Thyroid gland (tissue), 4 donors: ENCODE measurements at regions not wholly inside any gene's neighbourhood (a gene's known extent, or its start where the extent isn't known, plus 50 kb on each side); places are given as distances from the start of the nearest gene placed in this dataset.
"Not testable (repeated sequence)": the region's sequence is repeated elsewhere in the genome, so short reads cannot be mapped to it uniquely, and the experiment has no call there.

Experiments
- DNase-seq, 2 donors: peaks; one replicate each; pipeline ENCODE4 v3.0.0-alpha.2; 2019
- H3K27ac ChIP-seq, 3 donors: fragments of 200-600 bp; sonication (generic); 1 replicate in 2 of 3; 2 replicates in 1 of 3; pipeline ENCODE4 v1.5.1; 2016 to 2019; ENCODE audit warnings: mild to moderate bottlenecking in 1 of 3, moderate library complexity in 1 of 3
- H3K27me3 ChIP-seq: fragments of 200-600 bp; sonication (generic); one replicate; pipeline ENCODE4 v1.5.1; 2019
- H3K36me3 ChIP-seq, 2 donors: fragments of 200-600 bp; sonication (generic); one replicate each; pipeline ENCODE4 v1.5.1; 2016 to 2019
- H3K4me1 ChIP-seq, 2 donors: fragments of 200-600 bp; sonication (generic); one replicate each; pipeline ENCODE4 v1.5.1; 2017 to 2019
- H3K4me3 ChIP-seq, 3 donors: fragments of 200-600 bp; sonication (generic); replicated peaks in 1 of 3; 1 replicate in 2 of 3; 2 replicates in 1 of 3; pipeline ENCODE4 v1.5.1; 2016; ENCODE audit warnings: mild to moderate bottlenecking in 1 of 3
- H3K9me3 ChIP-seq: fragments of 200-600 bp; sonication (generic); one replicate; pipeline ENCODE4 v1.5.1; 2017
- CTCF ChIP-seq, 6 experiments: fragments of 200-600 bp in 3 of 6; fragments of 450-650 bp in 3 of 6; sonication (generic) in 3 of 6; IDR thresholded peaks; one replicate each; pipeline ENCODE4 v1.5.1; 2016 to 2019; ENCODE audit warnings: antibody characterized with exemption in 6 of 6, mild to moderate bottlenecking in 2 of 6, inconsistent platforms in 1 of 6, moderate library complexity in 1 of 6
- POLR2A ChIP-seq, 2 donors: fragments of 450-650 bp; IDR thresholded peaks; one replicate each; pipeline ENCODE4 v1.6.1; 2017; ENCODE audit warnings: antibody characterized with exemption in 2 of 2, mild to moderate bottlenecking in 2 of 2, moderate library complexity in 1 of 2
- WGBS, 2 donors: methylation state at CpG; one replicate each; pipeline ENCODE4 v1.1.5; 2017; 5-methylcytosine and 5-hydroxymethylcytosine counted together
- intact Hi-C: fragments of 100-400 bp; cut with DNase I; formaldehyde crosslinking; loops from one replicate; pipeline ENCODE4 v1.15.1; 2023

GRCh38 chr17:21542991-21543390, 149.3 kb upstream of the KCNJ18 start:
- Histone ChIP-seq H3K27ac (no peak overlapping the region), H3K4me3 (no peak overlapping the region), H3K27me3 (no peaks in the 10 kb centered on the region), H3K4me1 (no peaks in the 10 kb centered on the region), H3K9me3 (no peaks in the 10 kb centered on the region), H3K36me3 (no peaks in the 10 kb centered on the region)
- intact Hi-C loops = no loop called here
- peak in 1 of 2 donors; percentile 6 for DNase-seq
- 64 to 84% methylated on average over 4 of the region's 4 CpGs for WGBS, 2 donors
- TF ChIP-seq POLR2A (IDR thresholded peaks at IDR 0.05) (no peak), CTCF (IDR thresholded peaks at IDR 0.05) (no peak)

GRCh38 chr17:21545064-21545463, 147.3 kb upstream of the KCNJ18 start:
- intact Hi-C loops = no loop called here
- Histone ChIP-seq H3K9me3 (no peaks in the 10 kb centered on the region), H3K36me3 (no peaks in the 10 kb centered on the region), H3K27ac (no peak overlapping the region), H3K4me1 (no peaks in the 10 kb centered on the region), H3K4me3 (no peak overlapping the region), H3K27me3 (no peaks in the 10 kb centered on the region)
- WGBS, 2 donors = 82 to 89% methylated on average over 3 of the region's 3 CpGs
- no peak for DNase-seq
- TF ChIP-seq CTCF (IDR thresholded peaks at IDR 0.05) = no peak
- no peak for TF ChIP-seq POLR2A (IDR thresholded peaks at IDR 0.05)

GRCh38 chr17:21548236-21548635, 144.1 kb upstream of the KCNJ18 start:
- TF ChIP-seq POLR2A (IDR thresholded peaks at IDR 0.05) = no peak
- TF ChIP-seq CTCF (IDR thresholded peaks at IDR 0.05) = no peak
- no peak overlapping the region for H3K4me3 ChIP-seq
- intact Hi-C loops = no loop called here
- H3K36me3 ChIP-seq = no peaks in the 10 kb centered on the region
- WGBS, 2 donors = 97 to 98% methylated on average over 3 of the region's 3 CpGs
- H3K4me1 ChIP-seq = peaks cover 0 to 7% of the 10 kb centered on the region in 2 donors
- H3K9me3 ChIP-seq = no peaks in the 10 kb centered on the region
- no peaks in the 10 kb centered on the region for H3K27me3 ChIP-seq
- H3K27ac ChIP-seq = no peak overlapping the region
- DNase-seq = no peak

GRCh38 chr17:21549107-21549687, 143.1 kb upstream of the KCNJ18 start:
- Histone ChIP-seq H3K9me3 (no peaks in the 10 kb centered on the region), H3K27ac (no peak overlapping the region), H3K4me3 (no peak overlapping the region), H3K4me1 (peaks cover 0 to 7% of the 10 kb centered on the region in 2 donors), H3K27me3 (no peaks in the 10 kb centered on the region), H3K36me3 (no peaks in the 10 kb centered on the region)
- no peak for DNase-seq
- WGBS, 2 donors = 91 to 93% methylated on average over 1 of the region's 1 CpG
- TF ChIP-seq POLR2A (IDR thresholded peaks at IDR 0.05) (no peak), CTCF (IDR thresholded peaks at IDR 0.05) (no peak)
- intact Hi-C loops = no loop called here

- H3K27ac ChIP-seq, H3K9me3 ChIP-seq, intact Hi-C loops, H3K27me3 ChIP-seq, DNase-seq, H3K4me3 ChIP-seq, H3K4me1 ChIP-seq, H3K36me3 ChIP-seq: not testable (repeated sequence)
- 97 to 98% methylated on average over 3 of the region's 3 CpGs for WGBS, 2 donors
Observed at GRCh38 chr17:21550031-21550430, 142.3 kb upstream of the KCNJ18 start.
